HepG2 (cell line): ENCODE measurements at regions not wholly inside any gene's neighbourhood (a gene's known extent, or its start where the extent isn't known, plus 50 kb on each side); places are given as distances from the start of the nearest gene placed in this dataset.

ENCODE experiments used
- ATAC-seq: fragments of 200-7000 bp; cut with Tn5 transposase; 3 replicates; pipeline ENCODE4 v1.9.1; 2020; ENCODE audit warnings: mild to moderate bottlenecking, moderate library complexity
- BruUV-seq: library from RNA; stranded (reverse); fragments of 400-500 nt; replicated peaks from 2 replicates; lab custom pipeline; 2021; lab: Mats Ljungman, UMichigan
- CTCF ChIA-PET: fragments of 300-600 bp; formaldehyde crosslinking; extraction: SDS; loops from one replicate; lab custom pipeline; 2021; ENCODE audit warnings: low total read pairs, inconsistent platforms, low intra/inter-chr PET ratio; lab: Yijun Ruan, JAX
- POLR2A ChIA-PET: fragments of 350-600 bp; sonication (Branson Sonifier 250); formaldehyde crosslinking; loops from one replicate; lab custom pipeline; 2020; ENCODE audit warnings: antibody characterized with exemption, inconsistent platforms; lab: Yijun Ruan, JAX
- DNase-seq: peaks from one replicate; pipeline ENCODE4 v3.0.0-alpha.2; 2015; ENCODE audit warnings: low spot score
- FAIRE-seq: peaks from 3 replicates; lab custom pipeline; 2011; peaks lifted over from hg19 to GRCh38; lab: Jason Lieb, UNC
- H2AFZ ChIP-seq: one replicate; pipeline ENCODE4 v1.6.1; 2011; ENCODE audit warnings: low read length, inconsistent platforms
- H3K27ac ChIP-seq: fragments of 300-600 bp; 3 replicates; pipeline ENCODE4 v1.8.0; 2011; ENCODE audit warnings: mixed run types, mild to moderate bottlenecking, mixed read lengths, low read length, inconsistent platforms; ENCODE audit not compliant: insufficient read depth; ENCODE audit errors: extremely low read length
- H3K27me3 ChIP-seq, 2 experiments: fragments of 200-600 bp in 1 of 2; 2 replicates in 1 of 2; 3 replicates in 1 of 2; pipeline versions ENCODE4 v1.6.0 to v1.8.0; 2011; ENCODE audit warnings: low read length in 2 of 2, mild to moderate bottlenecking in 2 of 2, moderate library complexity in 2 of 2, inconsistent platforms in 1 of 2; ENCODE audit not compliant: insufficient read depth in 2 of 2, control insufficient read depth in 1 of 2
- H3K36me3 ChIP-seq, 2 experiments: fragments of 200-600 bp in 1 of 2; replicated peaks in 1 of 2; 2 replicates in 1 of 2; 3 replicates in 1 of 2; pipeline versions ENCODE4 v1.5.1 to v1.8.0; 2011; ENCODE audit warnings: low read length in 2 of 2, inconsistent platforms in 1 of 2; ENCODE audit not compliant: insufficient read depth in 2 of 2, control insufficient read depth in 1 of 2
- H3K4me1 ChIP-seq: 2 replicates; pipeline ENCODE4 v1.5.1; 2012; ENCODE audit warnings: low read length, inconsistent platforms; ENCODE audit not compliant: insufficient read depth
- H3K4me2 ChIP-seq: 2 replicates; pipeline ENCODE4 v1.6.0; 2011; ENCODE audit warnings: low read depth, low read length, inconsistent platforms
- H3K4me3 ChIP-seq, 3 experiments: fragments of 200-600 bp in 1 of 3; sonication (generic), shearing (Covaris generic) in 1 of 3; replicated peaks in 1 of 3; 2 replicates each; pipeline ENCODE4 v1.5.1; 2011 to 2016; ENCODE audit warnings: low read length in 3 of 3, inconsistent platforms in 2 of 3, low read depth in 2 of 3, mild to moderate bottlenecking in 2 of 3, control low read depth in 1 of 3, mixed read lengths in 1 of 3; ENCODE audit not compliant: insufficient read depth in 1 of 3
- H3K79me2 ChIP-seq: one replicate; pipeline ENCODE4 v1.6.1; 2011; ENCODE audit warnings: low read length, inconsistent platforms; ENCODE audit not compliant: insufficient read depth
- H3K9ac ChIP-seq: 2 replicates; pipeline ENCODE4 v1.6.0; 2011; ENCODE audit warnings: mild to moderate bottlenecking, low read depth, low read length, inconsistent platforms; ENCODE audit not compliant: insufficient read depth
- H3K9me3 ChIP-seq: 2 replicates; pipeline ENCODE4 v1.5.1; 2012; ENCODE audit warnings: mild to moderate bottlenecking, low read length
- H4K20me1 ChIP-seq: 2 replicates; pipeline ENCODE4 v1.6.0; 2011; ENCODE audit warnings: inconsistent platforms, mild to moderate bottlenecking, low read length, moderate library complexity; ENCODE audit not compliant: insufficient read depth
- ATM ChIP-seq: fragments of 450-650 bp; IDR thresholded peaks from 2 replicates; pipeline ENCODE4 v1.7.1; 2017; ENCODE audit warnings: mild to moderate bottlenecking, borderline replicate concordance
- DDIT3 ChIP-seq: sonication (generic); formaldehyde crosslinking; IDR thresholded peaks from 2 replicates; pipeline ENCODE4 v1.4.0; 2020; ENCODE audit warnings: mild to moderate bottlenecking, missing genetic modification reagents
- HOXA5 ChIP-seq: sonication (generic); formaldehyde crosslinking; IDR thresholded peaks from 2 replicates; pipeline ENCODE4 v1.4.0; 2020; ENCODE audit warnings: missing genetic modification reagents
- KAT7 ChIP-seq: IDR thresholded peaks from 2 replicates; pipeline ENCODE4 v1.6.1; 2018; ENCODE audit warnings: borderline replicate concordance, missing compliant biosample characterization
- KLF9 ChIP-seq: IDR thresholded peaks from 2 replicates; pipeline ENCODE4 v1.6.1; 2016; ENCODE audit warnings: low read depth
- MAFF ChIP-seq: IDR thresholded peaks from 2 replicates; pipeline ENCODE4 v1.6.1; 2011; ENCODE audit warnings: low read depth, low read length, improper control_type of control experiment
- MAFK ChIP-seq, 2 experiments: IDR thresholded peaks in 1 of 2; conservative IDR thresholded peaks in 1 of 2; 2 replicates each; pipeline ENCODE4 v1.6.1; 2011; ENCODE audit warnings: improper control_type of control experiment in 2 of 2, low read length in 2 of 2
- MIER2 ChIP-seq: IDR thresholded peaks from 2 replicates; pipeline ENCODE4 v1.6.1; 2016; ENCODE audit warnings: missing biosample characterization, missing genetic modification reagents
- NBN ChIP-seq: fragments of 450-650 bp; conservative IDR thresholded peaks from 2 replicates; pipeline ENCODE4 v1.6.1; 2017
- PRDM4 ChIP-seq: sonication (generic); formaldehyde crosslinking; IDR thresholded peaks from 2 replicates; pipeline ENCODE4 v1.9.0; 2021; ENCODE audit warnings: missing genetic modification reagents, borderline replicate concordance
- TARDBP ChIP-seq: sonication (generic); formaldehyde crosslinking; IDR thresholded peaks from 2 replicates; pipeline ENCODE4 v1.8.0; 2022; ENCODE audit warnings: mild to moderate bottlenecking, missing genetic modification reagents
- ZNF3 ChIP-seq: IDR thresholded peaks from 2 replicates; pipeline ENCODE4 v1.7.0; 2017; ENCODE audit warnings: inconsistent platforms
- ZNF30 ChIP-seq: sonication (generic); formaldehyde crosslinking; IDR thresholded peaks from 2 replicates; pipeline ENCODE4 v1.5.0; 2020; ENCODE audit warnings: mild to moderate bottlenecking, missing genetic modification reagents
- ZNF740 ChIP-seq: sonication (generic); formaldehyde crosslinking; IDR thresholded peaks from 2 replicates; pipeline ENCODE4 v1.4.0; 2020; ENCODE audit warnings: missing genetic modification reagents
- ZNF891 ChIP-seq: sonication (generic); formaldehyde crosslinking; IDR thresholded peaks from 2 replicates; pipeline ENCODE4 v1.5.0; 2020; ENCODE audit warnings: mild to moderate bottlenecking, missing genetic modification reagents
- WGBS: methylation state at CpG from one replicate; pipeline ENCODE4 v1.1.6; 2017; ENCODE audit warnings: low lambda C conversion rate; 5-methylcytosine and 5-hydroxymethylcytosine counted together
- in situ Hi-C: cut with HindIII; loops from 2 replicates; pipeline ENCODE4 v1.10.0; 2017; ENCODE audit warnings: low pct_unique_long_range_greater_than_20kb; ENCODE audit not compliant: extremely low pct_ligation_motif_present
- intact Hi-C: fragments of 100-400 bp; cut with micrococcal nuclease; formaldehyde crosslinking; loops from one replicate; pipeline ENCODE4 v1.10.0; 2022; ENCODE audit not compliant: unreplicated experiment

- TF ChIP-seq KAT7 (CRISPR knock-in tag) = no peak
- no peak for TF ChIP-seq MIER2
- no peak for TF ChIP-seq ATM
- TF ChIP-seq MAFF = peak; percentile 28; the same call in 1 of the 2 replicates
- TF ChIP-seq MAFK (conservative IDR thresholded peaks at IDR 0.05 in 1 of 2, IDR thresholded peaks at IDR 0.05 in 1 of 2; ENCODE audit: low read length in 2 of 2) = peak in 1 of 2 experiments; percentile 53; a peak in 2 of 4 replicates
- no peak for TF ChIP-seq DDIT3 (CRISPR knock-in tag)
- TF ChIP-seq ZNF3 (CRISPR knock-in tag) = no peak
- ATAC-seq = no peak
- POLR2A ChIA-PET = no interaction called here
- H3K36me3 ChIP-seq = no peaks in the 10 kb centered on the region
- no peaks in the 10 kb centered on the region for H3K4me1 ChIP-seq
- no peaks in the 10 kb centered on the region for H3K9me3 ChIP-seq
- H3K27me3 ChIP-seq = no peaks in the 10 kb centered on the region
- H3K9ac ChIP-seq = no peak overlapping the region
- no peak overlapping the region for H3K4me2 ChIP-seq
- FAIRE-seq = no peak
- no peak overlapping the region for H2AFZ ChIP-seq
- WGBS = 0% methylated on average over 1 of the region's 1 CpG
- in situ Hi-C loops = no loop called here
- no peaks in the 10 kb centered on the region for H3K79me2 ChIP-seq
- BruUV-seq = no TSS peak
- no peak overlapping the region for H3K4me3 ChIP-seq
- no peak overlapping the region for H3K27ac ChIP-seq
- no peaks in the 10 kb centered on the region for H4K20me1 ChIP-seq
- CTCF ChIA-PET = no interaction called here
- intact Hi-C loops = no loop called here
- DNase-seq = no peak
Observed at GRCh38 chr13:82116422-82116989, 1765.8 kb downstream of the SLITRK1 start.

GRCh38 chr13:82115391-82115790, 1766.9 kb downstream of the SLITRK1 start:
- CTCF ChIA-PET = no interaction called here
- in situ Hi-C loops (no loop called here), intact Hi-C loops (no loop called here)

More at GRCh38 chr13:82115391-82115790, 1766.9 kb downstream of the SLITRK1 start:
- BruUV-seq = no TSS peak
- TF ChIP-seq KLF9 (CRISPR knock-in tag) (no peak), HOXA5 (CRISPR knock-in tag) (no peak), ZNF30 (CRISPR knock-in tag) (no peak), ZNF891 (CRISPR knock-in tag) (no peak), ZNF740 (no peak), PRDM4 (no peak), NBN (no peak), MAFF (peak; percentile 96), MAFK (conservative IDR thresholded peaks at IDR 0.05 in 1 of 2, IDR thresholded peaks at IDR 0.05 in 1 of 2; ENCODE audit: low read length in 2 of 2) (peak; percentile 93 to 96), TARDBP (CRISPR knock-in tag) (no peak)
- WGBS = 13% methylated on average over 3 of the region's 3 CpGs
- no peak for FAIRE-seq
- POLR2A ChIA-PET = no interaction called here
- Histone ChIP-seq H3K27ac (no peak overlapping the region), H2AFZ (no peak overlapping the region), H3K4me1 (no peaks in the 10 kb centered on the region), H3K79me2 (no peaks in the 10 kb centered on the region), H3K36me3 (no peaks in the 10 kb centered on the region), H3K27me3 (no peaks in the 10 kb centered on the region), H3K4me3 (no peak overlapping the region), H4K20me1 (no peaks in the 10 kb centered on the region), H3K9me3 (no peaks in the 10 kb centered on the region), H3K4me2 (no peak overlapping the region), H3K9ac (no peak overlapping the region)
- no peak for ATAC-seq
- no peak for DNase-seq
